A549 (cell line): ENCODE measurements at regions not wholly inside any gene's neighbourhood (a gene's known extent, or its start where the extent isn't known, plus 50 kb on each side); places are given as distances from the start of the nearest gene placed in this dataset.

Source experiments
- CTCF ChIP-seq: fragments of >200 bp; sonication (Bioruptor Twin); formaldehyde crosslinking; IDR thresholded peaks from 3 replicates; pipeline ENCODE4 v1.5.1; 2016
- HDAC2 ChIP-seq: fragments of 200-600 bp; sonication (generic); IDR thresholded peaks from 2 replicates; pipeline ENCODE4 v1.6.1; 2016
- MAFK ChIP-seq: fragments of 450-650 bp; IDR thresholded peaks from 2 replicates; pipeline ENCODE4 v1.6.1; 2014; ENCODE audit not compliant: partially characterized antibody
- PHF8 ChIP-seq: fragments of 200-600 bp; sonication (generic); IDR thresholded peaks from 2 replicates; pipeline ENCODE4 v1.6.1; 2016; ENCODE audit warnings: low read depth, mild to moderate bottlenecking, antibody characterized with exemption, moderate library complexity, borderline replicate concordance
- POLR2A ChIP-seq: IDR thresholded peaks from 2 replicates; pipeline ENCODE4 v1.6.1; 2012; ENCODE audit warnings: mild to moderate bottlenecking, low read length
- TP53 ChIP-seq: fragments of 250-450 bp; sonication (Bioruptor Pico); IDR thresholded peaks from 2 replicates; pipeline ENCODE4 v1.5.0; 2021; ENCODE audit warnings: mild to moderate bottlenecking, moderate library complexity
- TF ChIP-seq, protein P1 (sequence below): fragments of 150-350 bp; IDR thresholded peaks from 2 replicates; pipeline ENCODE4 v1.6.1; 2014; ENCODE audit warnings: low read depth, mild to moderate bottlenecking, low read length

DNA sequence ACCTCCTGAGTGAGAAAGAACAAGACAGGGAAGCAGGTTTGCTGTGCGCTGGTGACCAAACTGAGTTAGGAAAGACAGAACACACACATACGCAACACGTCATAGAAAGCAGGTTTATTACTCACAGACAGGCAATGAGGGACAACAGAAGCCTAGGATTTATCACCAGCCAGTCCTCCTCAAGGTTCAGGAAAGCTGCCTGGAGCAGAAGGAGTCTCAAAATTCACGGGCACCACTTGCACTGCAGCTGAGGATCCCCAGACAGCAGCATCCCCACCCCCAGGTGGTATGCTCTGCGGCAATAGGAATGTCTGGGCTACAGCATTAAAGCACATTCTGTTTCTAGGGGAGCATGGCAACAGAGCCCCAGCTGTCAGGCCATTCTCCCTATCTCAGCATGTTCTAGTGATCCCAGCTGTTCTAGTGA lies 284.4 kb upstream of the RGPD4 start:
- TF ChIP-seq MAFK (no peak), HDAC2 (no peak), PHF8 (no peak), POLR2A (no peak), CTCF (no peak), TP53 (no peak)
- TF ChIP-seq, protein P1, sequence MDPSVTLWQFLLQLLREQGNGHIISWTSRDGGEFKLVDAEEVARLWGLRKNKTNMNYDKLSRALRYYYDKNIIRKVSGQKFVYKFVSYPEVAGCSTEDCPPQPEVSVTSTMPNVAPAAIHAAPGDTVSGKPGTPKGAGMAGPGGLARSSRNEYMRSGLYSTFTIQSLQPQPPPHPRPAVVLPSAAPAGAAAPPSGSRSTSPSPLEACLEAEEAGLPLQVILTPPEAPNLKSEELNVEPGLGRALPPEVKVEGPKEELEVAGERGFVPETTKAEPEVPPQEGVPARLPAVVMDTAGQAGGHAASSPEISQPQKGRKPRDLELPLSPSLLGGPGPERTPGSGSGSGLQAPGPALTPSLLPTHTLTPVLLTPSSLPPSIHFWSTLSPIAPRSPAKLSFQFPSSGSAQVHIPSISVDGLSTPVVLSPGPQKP = no peak
